ENCODE measurements at regions not wholly inside any gene's neighbourhood (a gene's known extent, or its start where the extent isn't known, plus 50 kb on each side); places are given as distances from the start of the nearest gene placed in this dataset.

GRCh38 chrX:109889289-109890006 is 113.5 kb upstream of the TMEM164 start:
- TF ChIP-seq POLR2AphosphoS5 (IDR thresholded peaks at IDR 0.05; ENCODE audit: low read depth, low read length) (no peak), CTCF (IDR thresholded peaks at IDR 0.05) (peak; percentile 40)
- H3K27ac ChIP-seq (ENCODE audit: low read length), result no peak overlapping the region
- BruUV-seq (replicated peaks), result no TSS peak
- H3K27me3 ChIP-seq (ENCODE audit: control insufficient read depth, insufficient read depth, low read length), result no peaks in the 10 kb centered on the region
- no peaks in the 10 kb centered on the region for H3K36me3 ChIP-seq (ENCODE audit: control insufficient read depth, insufficient read depth, low read length)
- no peak overlapping the region for H3K4me3 ChIP-seq (ENCODE audit: low read depth in 2 of 2, low read length in 2 of 2)
- ChIA-PET POLR2A (no interaction called here), CTCF (no interaction called here)
- no peaks in the 10 kb centered on the region for H3K9me3 ChIP-seq (ENCODE audit: control insufficient read depth, insufficient read depth, low read depth, low read length)
- ATAC-seq, result peak; percentile 70; the same call in 1 of the 2 replicates
- in situ Hi-C loops (cut with HindIII; ENCODE audit: low pct_unique_long_range_greater_than_20kb, low sequenced_read_pairs), result no loop called here
- no peaks in the 10 kb centered on the region for H3K4me1 ChIP-seq (ENCODE audit: control insufficient read depth, insufficient read depth, low read length)
- no peak for DNase-seq (ENCODE audit: low read depth, low spot score)
- intact Hi-C loops (cut with micrococcal nuclease; ENCODE audit: unreplicated experiment), result loop anchor here (2.0 kb wide), 1 partner anchor 403 kb away; no protein-coding TSS in a partner anchor

- TF ChIP-seq REST (IDR thresholded peaks at IDR 0.05; ENCODE audit: insufficient read depth in 1 of 2, low read depth in 2 of 2, low read length in 1 of 2) (no peak), TCF7L2 (IDR thresholded peaks at IDR 0.05; ENCODE audit: low read depth, low read length) (no peak), POLR2AphosphoS5 (IDR thresholded peaks at IDR 0.05; ENCODE audit: low read depth, low read length) (no peak), SIN3A (IDR thresholded peaks at IDR 0.05; ENCODE audit: borderline replicate concordance, insufficient read depth, low read depth, low read length) (no peak)
- peak; percentile 50; the same call in 1 of the 2 replicates for ATAC-seq
- no peak for DNase-seq (ENCODE audit: low read depth, low spot score)
- intact Hi-C loops (cut with micrococcal nuclease; ENCODE audit: unreplicated experiment), result loop anchor here (2.0 kb wide), 1 partner anchor 403 kb away; no protein-coding TSS in a partner anchor
- in situ Hi-C loops (cut with HindIII; ENCODE audit: low pct_unique_long_range_greater_than_20kb, low sequenced_read_pairs), result no loop called here
- no TSS peak for BruUV-seq (replicated peaks)
- POLR2A ChIA-PET, result interaction anchor here (0.6 kb wide), 1 partner anchor 1724 kb away, joined by 4 read pairs; no protein-coding TSS in a partner anchor
- no peaks in the 10 kb centered on the region for H3K36me3 ChIP-seq (ENCODE audit: control insufficient read depth, insufficient read depth, low read length)
- H3K27ac ChIP-seq (ENCODE audit: low read length), result no peak overlapping the region
- H3K27me3 ChIP-seq (ENCODE audit: control insufficient read depth, insufficient read depth, low read length), result no peaks in the 10 kb centered on the region; the same call in 1 of the 2 replicates
- CTCF ChIA-PET, result interaction anchor here (0.6 to 1.6 kb wide), 4 partner anchors 13 to 177 kb away, joined by 3 to 17 read pairs (median 5); no protein-coding TSS in a partner anchor
- H3K9me3 ChIP-seq (ENCODE audit: control insufficient read depth, insufficient read depth, low read depth, low read length), result no peaks in the 10 kb centered on the region
- H3K4me1 ChIP-seq (ENCODE audit: control insufficient read depth, insufficient read depth, low read length), result no peaks in the 10 kb centered on the region
- H3K4me3 ChIP-seq (ENCODE audit: low read depth in 2 of 2, low read length in 2 of 2), result no peak overlapping the region
These were observed 112.6 kb upstream of the TMEM164 start for GRCh38 chrX:109890300-109890699.

Measured in Panc1 (cell line).